Stomach smooth muscle (tissue), 2 donors: ENCODE measurements at regions not wholly inside any gene's neighbourhood (a gene's known extent, or its start where the extent isn't known, plus 50 kb on each side); places are given as distances from the start of the nearest gene placed in this dataset.
A peak's percentile ranks its signal among the peaks of the same experiment; 100 is the strongest.

Experiments used
- H3K27ac ChIP-seq: one replicate; pipeline ENCODE4 v1.7.0; 2013; ENCODE audit warnings: mild to moderate bottlenecking, low read length, inconsistent platforms
- H3K27me3 ChIP-seq, 2 donors: one replicate each; pipeline ENCODE4 v1.7.0; 2013; ENCODE audit warnings: low read length in 2 of 2; ENCODE audit not compliant: insufficient read depth in 2 of 2, control insufficient read depth in 1 of 2
- H3K36me3 ChIP-seq, 2 donors: one replicate each; pipeline ENCODE4 v1.7.0; 2013; ENCODE audit warnings: low read length in 2 of 2; ENCODE audit not compliant: control insufficient read depth in 2 of 2, insufficient read depth in 2 of 2
- H3K4me1 ChIP-seq: one replicate; pipeline ENCODE4 v1.7.0; 2013; ENCODE audit warnings: low read length; ENCODE audit not compliant: control insufficient read depth, insufficient read depth
- H3K4me3 ChIP-seq, 2 donors: one replicate each; pipeline ENCODE4 v1.7.0; 2013; ENCODE audit warnings: low read length in 2 of 2
- H3K9ac ChIP-seq, 2 donors: one replicate each; pipeline ENCODE4 v1.7.0; 2013; ENCODE audit warnings: low read length in 2 of 2, mild to moderate bottlenecking in 1 of 2
- H3K9me3 ChIP-seq, 2 donors: one replicate each; pipeline ENCODE4 v1.7.0; 2013; ENCODE audit warnings: low read length in 2 of 2; ENCODE audit not compliant: control insufficient read depth in 2 of 2
- donor health status: healthy.
- donor health status: Pancreatic carcinoma.

- Histone ChIP-seq H3K4me1 (peaks cover 2% of the 10 kb centered on the region), H3K27me3 (peaks cover 0 to 4% of the 10 kb centered on the region in 2 donors), H3K9me3 (no peaks in the 10 kb centered on the region), H3K36me3 (no peaks in the 10 kb centered on the region), H3K4me3 (no peak overlapping the region), H3K27ac (no peak overlapping the region), H3K9ac (no peak overlapping the region)
These were observed 88.1 kb downstream of the CMPK2 start for GRCh38 chr2:6777626-6778025.

- Histone ChIP-seq H3K27ac (no peak overlapping the region), H3K4me1 (peaks cover 2% of the 10 kb centered on the region), H3K9ac (no peak overlapping the region), H3K4me3 (peak overlapping the region; percentile 22 to 35), H3K27me3 (no peaks in the 10 kb centered on the region), H3K9me3 (no peaks in the 10 kb centered on the region), H3K36me3 (no peaks in the 10 kb centered on the region)
These were observed 84.9 kb downstream of the CMPK2 start for GRCh38 chr2:6780765-6781274.

GRCh38 chr2:6782517-6783237 lies 83.0 kb downstream of the CMPK2 start:
- Histone ChIP-seq H3K4me1 (peaks cover 2% of the 10 kb centered on the region), H3K9ac (no peak overlapping the region), H3K36me3 (no peaks in the 10 kb centered on the region), H3K4me3 (no peak overlapping the region), H3K27ac (no peak overlapping the region), H3K27me3 (no peaks in the 10 kb centered on the region), H3K9me3 (no peaks in the 10 kb centered on the region)

- peaks cover 2% of the 10 kb centered on the region for H3K4me1 ChIP-seq
- H3K9ac ChIP-seq: no peak overlapping the region
- no peak overlapping the region for H3K27ac ChIP-seq
- H3K9me3 ChIP-seq: no peaks in the 10 kb centered on the region
- no peaks in the 10 kb centered on the region for H3K27me3 ChIP-seq
- no peak overlapping the region for H3K4me3 ChIP-seq
- H3K36me3 ChIP-seq: no peaks in the 10 kb centered on the region
These were observed 82.5 kb downstream of the CMPK2 start for GRCh38 chr2:6783238-6783614.

GRCh38 chr2:6784291-6784690 lies 81.4 kb downstream of the CMPK2 start:
- no peaks in the 10 kb centered on the region for H3K9me3 ChIP-seq
- H3K27ac ChIP-seq: no peak overlapping the region
- H3K4me1 ChIP-seq: peaks cover 2% of the 10 kb centered on the region
- no peaks in the 10 kb centered on the region for H3K27me3 ChIP-seq
- no peak overlapping the region for H3K4me3 ChIP-seq
- no peak overlapping the region for H3K9ac ChIP-seq
- H3K36me3 ChIP-seq: no peaks in the 10 kb centered on the region

GRCh38 chr2:6785493-6785892 lies 80.2 kb downstream of the CMPK2 start:
- Histone ChIP-seq H3K27ac (no peak overlapping the region), H3K4me1 (peaks cover 2% of the 10 kb centered on the region), H3K36me3 (no peaks in the 10 kb centered on the region), H3K9ac (no peak overlapping the region), H3K27me3 (no peaks in the 10 kb centered on the region), H3K9me3 (no peaks in the 10 kb centered on the region), H3K4me3 (no peak overlapping the region)

GRCh38 chr2:6787376-6787775 lies 78.3 kb downstream of the CMPK2 start:
- Histone ChIP-seq H3K9ac (no peak overlapping the region), H3K4me1 (no peaks in the 10 kb centered on the region), H3K9me3 (no peaks in the 10 kb centered on the region), H3K27me3 (no peaks in the 10 kb centered on the region), H3K4me3 (no peak overlapping the region), H3K27ac (no peak overlapping the region), H3K36me3 (no peaks in the 10 kb centered on the region)

- Histone ChIP-seq H3K9ac (no peak overlapping the region), H3K4me1 (no peaks in the 10 kb centered on the region), H3K27me3 (no peaks in the 10 kb centered on the region), H3K36me3 (no peaks in the 10 kb centered on the region), H3K9me3 (no peaks in the 10 kb centered on the region), H3K4me3 (no peak overlapping the region), H3K27ac (no peak overlapping the region)
These were observed 77.1 kb downstream of the CMPK2 start for GRCh38 chr2:6788614-6789013.

GRCh38 chr2:6789559-6790138 lies 76.1 kb downstream of the CMPK2 start:
- no peak overlapping the region for H3K4me3 ChIP-seq
- no peak overlapping the region for H3K9ac ChIP-seq
- H3K27ac ChIP-seq: no peak overlapping the region
- no peaks in the 10 kb centered on the region for H3K27me3 ChIP-seq
- H3K9me3 ChIP-seq: no peaks in the 10 kb centered on the region
- H3K4me1 ChIP-seq: no peaks in the 10 kb centered on the region
- H3K36me3 ChIP-seq: no peaks in the 10 kb centered on the region

- no peak overlapping the region for H3K27ac ChIP-seq
- H3K4me1 ChIP-seq: no peaks in the 10 kb centered on the region
- H3K36me3 ChIP-seq: no peaks in the 10 kb centered on the region
- H3K4me3 ChIP-seq: no peak overlapping the region
- H3K27me3 ChIP-seq: no peaks in the 10 kb centered on the region
- H3K9me3 ChIP-seq: no peaks in the 10 kb centered on the region
- no peak overlapping the region for H3K9ac ChIP-seq
These were observed 74.0 kb downstream of the CMPK2 start for GRCh38 chr2:6791682-6792081.

GRCh38 chr2:6792883-6793282 lies 72.8 kb downstream of the CMPK2 start:
- H3K36me3 ChIP-seq: no peaks in the 10 kb centered on the region
- no peaks in the 10 kb centered on the region for H3K27me3 ChIP-seq
- H3K9ac ChIP-seq: no peak overlapping the region
- H3K27ac ChIP-seq: no peak overlapping the region
- H3K4me3 ChIP-seq: no peak overlapping the region
- no peaks in the 10 kb centered on the region for H3K9me3 ChIP-seq
- no peaks in the 10 kb centered on the region for H3K4me1 ChIP-seq
